Limb (tissue), 2 donors: ENCODE measurements at regions not wholly inside any gene's neighbourhood (a gene's known extent, or its start where the extent isn't known, plus 50 kb on each side); places are given as distances from the start of the nearest gene placed in this dataset.
"Not testable (repeated sequence)": the region's sequence is repeated elsewhere in the genome, so short reads cannot be mapped to it uniquely, and the experiment has no call there.

Experiments used
- DNase-seq, 2 donors: peaks; one replicate each; pipeline ENCODE4 v3.0.0-alpha.2; 2016; ENCODE audit errors: extremely low spot score in 2 of 2

GRCh38 chr15:38945551-38946298 is 381.1 kb upstream of the RASGRP1 start:
- DNase-seq = no peak

GRCh38 chr15:38954090-38954489 is 389.5 kb upstream of the RASGRP1 start:
- no peak for DNase-seq

- no peak for DNase-seq
Measured at GRCh38 chr15:38961456-38961855, 396.8 kb upstream of the RASGRP1 start.

- peak in 1 of 2 donors; percentile 36 for DNase-seq
Measured at GRCh38 chr15:38961931-38962330, 397.3 kb upstream of the RASGRP1 start.

GRCh38 chr15:38972831-38973230 is 408.2 kb upstream of the RASGRP1 start:
- no peak for DNase-seq

GRCh38 chr15:38975282-38975990 is 410.8 kb upstream of the RASGRP1 start:
- no peak for DNase-seq

- DNase-seq = peak in 1 of 2 donors; percentile 35
Measured at GRCh38 chr15:38991126-38991525, 426.5 kb upstream of the RASGRP1 start.

- no peak for DNase-seq
Measured at GRCh38 chr15:38991701-38992100, 427.1 kb upstream of the RASGRP1 start.

- no peak for DNase-seq
Measured at GRCh38 chr15:38992506-38992905, 427.9 kb upstream of the RASGRP1 start.

GRCh38 chr15:38992930-38993329 is 428.3 kb upstream of the RASGRP1 start:
- no peak for DNase-seq

GRCh38 chr15:38994310-38994709 is 429.7 kb upstream of the RASGRP1 start:
- no peak for DNase-seq

- no peak for DNase-seq
Measured at GRCh38 chr15:38996111-38996631, 431.6 kb upstream of the RASGRP1 start.

- no peak for DNase-seq
Measured at GRCh38 chr15:38997841-38998240, 433.2 kb upstream of the RASGRP1 start.

GRCh38 chr15:39000008-39000734 is 435.6 kb upstream of the RASGRP1 start:
- DNase-seq = no peak

GRCh38 chr15:39009740-39010139 is 445.1 kb upstream of the RASGRP1 start:
- no peak for DNase-seq

- DNase-seq = not testable (repeated sequence)
Measured at GRCh38 chr15:39011066-39011465, 446.5 kb upstream of the RASGRP1 start.

GRCh38 chr15:39013262-39013661 is 448.6 kb upstream of the RASGRP1 start:
- DNase-seq = no peak

GRCh38 chr15:39014682-39015081 is 450.1 kb upstream of the RASGRP1 start:
- DNase-seq = no peak

- no peak for DNase-seq
Measured at GRCh38 chr15:39016706-39017105, 452.1 kb upstream of the RASGRP1 start.

GRCh38 chr15:39018966-39019365 is 454.4 kb upstream of the RASGRP1 start:
- DNase-seq = no peak

- DNase-seq = no peak
Measured at GRCh38 chr15:39021341-39021740, 456.7 kb upstream of the RASGRP1 start.
